DOHH2 (cell line): ENCODE measurements at regions not wholly inside any gene's neighbourhood (a gene's known extent, or its start where the extent isn't known, plus 50 kb on each side); places are given as distances from the start of the nearest gene placed in this dataset.

Experiments used
- H3F3A ChIP-seq: fragments of 200-600 bp; sonication (generic), shearing (Covaris generic); 2 replicates; pipeline ENCODE4 v1.6.0; 2016; ENCODE audit warnings: antibody characterized with exemption, mild to moderate bottlenecking; ENCODE audit not compliant: control insufficient read depth, insufficient read depth
- H3K27ac ChIP-seq: fragments of 200-600 bp; sonication (generic); 2 replicates; pipeline ENCODE4 v1.5.1; 2014; ENCODE audit warnings: low read depth, mild to moderate bottlenecking, low read length, moderate library complexity
- H3K27me3 ChIP-seq: fragments of 200-600 bp; sonication (generic); 2 replicates; pipeline ENCODE4 v1.6.1; 2014; ENCODE audit warnings: mild to moderate bottlenecking, low read length, mixed read lengths; ENCODE audit not compliant: control insufficient read depth
- H3K36me3 ChIP-seq: fragments of 200-600 bp; sonication (generic); 2 replicates; pipeline ENCODE4 v1.6.1; 2014; ENCODE audit warnings: mild to moderate bottlenecking, low read length, moderate library complexity, mixed read lengths; ENCODE audit not compliant: control insufficient read depth
- H3K4me1 ChIP-seq: fragments of 200-600 bp; sonication (generic); 2 replicates; pipeline ENCODE4 v1.6.1; 2014; ENCODE audit warnings: mild to moderate bottlenecking, low read length, mixed read lengths; ENCODE audit not compliant: control insufficient read depth
- H3K4me2 ChIP-seq: fragments of 200-600 bp; sonication (generic); 2 replicates; pipeline ENCODE4 v1.6.0; 2014; ENCODE audit warnings: mild to moderate bottlenecking, low read length, moderate library complexity
- H3K4me3 ChIP-seq: fragments of 200-600 bp; sonication (generic); 2 replicates; pipeline ENCODE4 v1.5.1; 2014; ENCODE audit warnings: mild to moderate bottlenecking, low read length, mixed read lengths
- H3K79me2 ChIP-seq: fragments of 200-600 bp; sonication (generic); 2 replicates; pipeline ENCODE4 v1.6.1; 2014; ENCODE audit warnings: mild to moderate bottlenecking, low read length, mixed read lengths; ENCODE audit not compliant: control insufficient read depth
- H3K9me2 ChIP-seq: fragments of 200-600 bp; sonication (generic); replicated peaks from 2 replicates; pipeline ENCODE4 v1.6.1; 2014; ENCODE audit warnings: mild to moderate bottlenecking, low read length, mixed read lengths; ENCODE audit not compliant: control insufficient read depth
- H3K9me3 ChIP-seq: fragments of 200-600 bp; sonication (generic); 2 replicates; pipeline ENCODE4 v1.6.1; 2014; ENCODE audit warnings: antibody characterized with exemption, low read length, mixed read lengths; ENCODE audit not compliant: control insufficient read depth, insufficient read depth
- H4K20me1 ChIP-seq: fragments of 200-600 bp; sonication (generic); 2 replicates; pipeline ENCODE4 v1.6.0; 2014; ENCODE audit warnings: low read depth, mild to moderate bottlenecking, antibody characterized with exemption, low read length, moderate library complexity; ENCODE audit not compliant: control insufficient read depth, insufficient read depth
- EZH2phosphoT487 ChIP-seq: fragments of 200-600 bp; sonication (generic); IDR thresholded peaks from 2 replicates; pipeline ENCODE4 v1.6.1; 2017; ENCODE audit warnings: borderline replicate concordance, mild to moderate bottlenecking, antibody characterized with exemption, low read length, moderate library complexity, mixed read lengths
- TF ChIP-seq, protein P1 (sequence below): fragments of 200-600 bp; sonication (generic); IDR thresholded peaks from one replicate; pipeline ENCODE4 v1.5.1; 2014; ENCODE audit warnings: antibody characterized with exemption, mild to moderate bottlenecking, low read depth, low read length; ENCODE audit not compliant: poor library complexity, severe bottlenecking

DNA sequence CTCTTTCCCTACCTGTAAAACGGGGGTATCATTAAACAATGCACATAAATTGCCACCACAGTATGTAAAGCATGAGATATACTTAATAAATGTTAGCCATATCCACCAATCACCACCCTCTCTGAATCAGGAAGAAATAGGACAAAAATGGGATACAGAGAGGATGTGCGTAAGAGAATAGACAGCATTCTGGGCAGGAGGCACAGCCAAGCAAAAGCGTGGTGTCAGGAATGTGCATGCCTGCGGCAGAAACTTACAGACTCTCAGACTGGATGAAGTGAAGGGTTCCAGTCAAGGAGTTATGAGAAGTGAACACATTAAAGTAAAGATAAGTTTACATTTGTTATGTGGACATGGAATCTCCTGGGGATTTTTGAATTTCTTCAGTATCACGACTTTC lies 121.7 kb upstream of the MDM1 start:
- Histone ChIP-seq H3K9me2 (no peaks in the 10 kb centered on the region), H3K9me3 (no peaks in the 10 kb centered on the region), H3K79me2 (no peaks in the 10 kb centered on the region), H3F3A (no peaks in the 10 kb centered on the region), H3K27ac (no peak overlapping the region), H3K27me3 (no peaks in the 10 kb centered on the region), H3K4me3 (no peak overlapping the region), H4K20me1 (no peaks in the 10 kb centered on the region), H3K36me3 (no peaks in the 10 kb centered on the region), H3K4me2 (no peak overlapping the region), H3K4me1 (peaks cover 35% of the 10 kb centered on the region)
- TF ChIP-seq EZH2phosphoT487, result no peak
- TF ChIP-seq, protein P1, sequence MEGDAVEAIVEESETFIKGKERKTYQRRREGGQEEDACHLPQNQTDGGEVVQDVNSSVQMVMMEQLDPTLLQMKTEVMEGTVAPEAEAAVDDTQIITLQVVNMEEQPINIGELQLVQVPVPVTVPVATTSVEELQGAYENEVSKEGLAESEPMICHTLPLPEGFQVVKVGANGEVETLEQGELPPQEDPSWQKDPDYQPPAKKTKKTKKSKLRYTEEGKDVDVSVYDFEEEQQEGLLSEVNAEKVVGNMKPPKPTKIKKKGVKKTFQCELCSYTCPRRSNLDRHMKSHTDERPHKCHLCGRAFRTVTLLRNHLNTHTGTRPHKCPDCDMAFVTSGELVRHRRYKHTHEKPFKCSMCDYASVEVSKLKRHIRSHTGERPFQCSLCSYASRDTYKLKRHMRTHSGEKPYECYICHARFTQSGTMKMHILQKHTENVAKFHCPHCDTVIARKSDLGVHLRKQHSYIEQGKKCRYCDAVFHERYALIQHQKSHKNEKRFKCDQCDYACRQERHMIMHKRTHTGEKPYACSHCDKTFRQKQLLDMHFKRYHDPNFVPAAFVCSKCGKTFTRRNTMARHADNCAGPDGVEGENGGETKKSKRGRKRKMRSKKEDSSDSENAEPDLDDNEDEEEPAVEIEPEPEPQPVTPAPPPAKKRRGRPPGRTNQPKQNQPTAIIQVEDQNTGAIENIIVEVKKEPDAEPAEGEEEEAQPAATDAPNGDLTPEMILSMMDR, result no peak

DNA sequence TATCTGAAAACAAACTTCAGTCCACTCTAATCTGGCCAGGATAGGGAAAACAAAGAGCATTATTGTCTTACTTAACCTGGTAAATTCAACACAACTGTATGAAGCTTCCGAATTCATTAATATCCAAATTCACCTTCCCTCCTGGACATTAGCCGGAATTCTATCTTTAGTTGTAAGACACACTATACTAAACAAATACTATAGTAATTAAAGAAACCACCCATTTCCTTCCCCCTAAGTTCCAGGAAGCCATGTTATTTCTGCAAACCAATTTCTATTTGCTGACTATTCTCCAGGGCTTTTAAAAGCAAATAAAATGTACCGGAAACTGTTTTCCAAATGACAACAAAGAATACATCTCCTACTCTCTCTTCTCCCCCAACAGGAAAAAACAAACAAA lies 122.7 kb upstream of the MDM1 start:
- peak overlapping the region; percentile 2; the same call in 1 of the 2 replicates for H3K4me3 ChIP-seq
- no peaks in the 10 kb centered on the region for H3F3A ChIP-seq
- H3K79me2 ChIP-seq, result no peaks in the 10 kb centered on the region
- peaks cover 35% of the 10 kb centered on the region for H3K4me1 ChIP-seq
- H3K27me3 ChIP-seq, result no peaks in the 10 kb centered on the region
- H3K36me3 ChIP-seq, result no peaks in the 10 kb centered on the region
- no peaks in the 10 kb centered on the region for H3K9me2 ChIP-seq
- no peaks in the 10 kb centered on the region for H4K20me1 ChIP-seq
- H3K4me2 ChIP-seq, result peak overlapping the region; percentile 30
- TF ChIP-seq EZH2phosphoT487, result no peak
- TF ChIP-seq, protein P1, result no peak
- no peak overlapping the region for H3K27ac ChIP-seq
- no peaks in the 10 kb centered on the region for H3K9me3 ChIP-seq

DNA sequence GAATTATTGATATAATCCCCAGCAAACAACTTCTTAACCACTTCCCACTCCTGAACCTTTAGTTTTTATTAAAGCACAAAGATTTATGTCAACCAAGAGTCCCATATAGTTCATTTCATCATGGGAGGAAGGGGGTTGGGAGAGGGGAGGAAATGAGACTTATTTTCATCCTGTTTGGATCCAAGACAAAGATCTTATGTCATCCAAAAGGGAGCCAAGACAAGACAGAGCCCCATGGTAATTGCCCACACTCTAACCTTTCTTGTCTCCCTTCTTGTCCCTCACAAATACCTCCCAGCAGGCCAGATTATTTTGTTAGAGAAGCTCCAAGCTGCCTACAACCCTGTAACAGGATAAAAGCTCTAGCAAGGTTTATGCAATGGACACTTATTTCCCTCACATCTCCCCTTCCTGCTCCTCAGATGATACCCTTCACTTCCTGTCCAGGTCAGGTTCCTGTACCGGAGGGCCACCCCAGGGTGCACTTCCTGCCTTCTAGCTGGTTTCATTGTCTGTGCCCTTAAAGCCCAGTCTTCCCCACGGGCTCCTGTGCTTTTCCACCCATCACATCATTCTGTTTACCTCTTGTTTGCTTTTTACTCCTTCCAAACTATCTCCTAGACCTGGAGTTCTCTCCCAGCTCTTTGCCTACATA lies 123.7 kb upstream of the MDM1 start:
- Histone ChIP-seq H3K79me2 (no peaks in the 10 kb centered on the region), H3K36me3 (no peaks in the 10 kb centered on the region), H3K27ac (no peak overlapping the region), H3K27me3 (no peaks in the 10 kb centered on the region), H3K4me2 (peak overlapping the region; percentile 23), H3K4me1 (peaks cover 31% of the 10 kb centered on the region), H3K9me2 (no peaks in the 10 kb centered on the region), H3K9me3 (no peaks in the 10 kb centered on the region), H4K20me1 (no peaks in the 10 kb centered on the region), H3K4me3 (no peak overlapping the region), H3F3A (no peaks in the 10 kb centered on the region)
- TF ChIP-seq EZH2phosphoT487, result no peak
- TF ChIP-seq, protein P1, result no peak
